ENCODE measurements at regions not wholly inside any gene's neighbourhood (a gene's known extent, or its start where the extent isn't known, plus 50 kb on each side); places are given as distances from the start of the nearest gene placed in this dataset.
A peak's percentile ranks its signal among the peaks of the same experiment; 100 is the strongest.
"Not testable (repeated sequence)": the region's sequence is repeated elsewhere in the genome, so short reads cannot be mapped to it uniquely, and the experiment has no call there.

DNA sequence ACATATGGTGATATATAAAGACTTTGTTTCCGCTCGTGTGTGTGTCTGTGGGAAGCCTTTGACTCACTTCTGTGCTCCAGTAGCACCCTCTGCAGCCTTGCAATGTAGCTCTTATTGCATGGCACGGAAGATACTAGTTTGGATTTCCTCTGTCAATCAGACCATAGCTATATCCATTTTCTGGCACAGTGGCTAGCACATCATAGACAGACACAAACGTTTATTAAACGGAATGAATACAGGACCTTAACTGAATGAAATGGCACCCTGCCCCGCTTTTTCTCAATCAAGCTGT, 124.0 kb upstream of the PTPN20 start:
- peak overlapping the region; percentile 46 for H3K27ac ChIP-seq
- no peak for DNase-seq (ENCODE audit: low read depth, low spot score)

DNA sequence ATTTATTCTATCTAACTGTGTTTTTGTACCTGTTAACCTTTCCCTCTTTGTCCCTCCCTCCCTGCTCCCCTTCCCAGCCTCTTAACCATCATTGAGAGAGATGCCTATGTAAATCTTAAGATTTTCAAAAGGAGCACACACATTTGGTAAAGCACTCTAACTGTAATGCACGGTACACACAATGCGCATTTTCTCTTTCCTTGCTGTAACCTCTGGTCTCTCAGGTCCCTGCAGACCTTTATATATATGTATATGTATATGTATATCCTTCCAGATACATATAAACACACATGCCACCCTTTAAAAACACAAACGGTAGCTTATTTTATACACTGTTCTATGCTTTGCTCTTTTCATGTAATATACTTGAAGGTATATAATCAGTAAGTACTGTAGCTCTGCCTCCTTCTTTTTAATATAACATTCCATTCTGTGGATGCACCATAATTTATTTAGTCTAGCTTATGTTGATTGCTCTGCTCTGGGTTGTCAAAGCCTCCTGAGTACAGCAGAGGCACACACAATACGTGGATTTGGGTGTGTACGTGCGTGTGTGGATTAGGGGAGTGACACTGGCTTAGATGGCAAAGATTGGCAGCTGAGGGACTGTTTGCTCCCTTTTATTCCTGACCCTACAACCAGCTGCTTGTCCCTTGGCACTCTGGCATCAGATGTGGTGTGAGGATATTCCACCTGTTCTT, 118.4 kb upstream of the PTPN20 start:
- not testable (repeated sequence) for DNase-seq (ENCODE audit: low read depth, low spot score)

DNA sequence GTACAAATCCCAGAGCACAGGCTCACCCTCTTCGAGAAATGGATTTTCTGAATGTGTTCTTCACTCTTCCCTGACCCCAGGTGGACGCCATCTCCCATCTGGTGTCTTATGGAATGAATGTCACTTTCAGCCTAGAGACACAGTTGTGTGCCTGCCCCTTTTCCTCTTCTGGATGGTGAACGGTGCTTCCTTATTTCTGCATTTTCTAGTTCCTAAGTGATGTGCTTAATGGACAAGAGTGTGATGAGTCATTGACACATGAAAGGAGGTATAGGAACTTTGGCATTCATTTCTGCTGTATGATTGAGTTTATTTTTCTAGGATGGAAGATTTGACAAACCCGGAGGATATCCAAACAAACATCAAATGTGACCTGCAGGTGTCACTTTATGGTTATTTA, 114.9 kb upstream of the PTPN20 start:
- DNase-seq (ENCODE audit: low read depth, low spot score); H3K27ac ChIP-seq: not testable (repeated sequence)

More for the DNA sequence above, 118.4 kb upstream of the PTPN20 start:
- H3K27ac ChIP-seq, result not testable (repeated sequence)

DNA sequence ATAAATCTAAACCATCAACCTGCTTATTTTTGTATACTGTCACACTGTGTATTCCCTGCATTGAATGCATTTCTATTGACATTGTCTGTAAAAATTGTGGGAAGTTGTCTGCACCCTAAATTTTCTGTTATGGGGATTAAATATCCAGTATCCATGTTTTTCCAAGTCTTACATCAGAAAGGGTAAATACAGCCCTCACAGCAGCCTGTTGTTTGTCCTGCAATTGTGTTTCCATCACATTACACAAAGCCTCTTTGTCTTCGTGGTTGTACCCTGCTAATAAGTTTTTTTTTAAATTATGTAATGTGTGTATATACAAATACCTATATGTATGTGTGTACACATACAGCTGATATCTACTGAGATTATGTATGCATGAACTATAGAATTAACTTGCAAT, 109.2 kb upstream of the PTPN20 start:
- H3K27ac ChIP-seq; DNase-seq (ENCODE audit: low read depth, low spot score): not testable (repeated sequence)

GRCh38 chr10:46803082-46803481, 108.1 kb upstream of the PTPN20 start:
- not testable (repeated sequence) for H3K27ac ChIP-seq; DNase-seq (ENCODE audit: low read depth, low spot score)

- H3K27ac ChIP-seq, result not testable (repeated sequence)
Observed at GRCh38 chr10:46810222-46810621, 101.0 kb upstream of the PTPN20 start.

DNA sequence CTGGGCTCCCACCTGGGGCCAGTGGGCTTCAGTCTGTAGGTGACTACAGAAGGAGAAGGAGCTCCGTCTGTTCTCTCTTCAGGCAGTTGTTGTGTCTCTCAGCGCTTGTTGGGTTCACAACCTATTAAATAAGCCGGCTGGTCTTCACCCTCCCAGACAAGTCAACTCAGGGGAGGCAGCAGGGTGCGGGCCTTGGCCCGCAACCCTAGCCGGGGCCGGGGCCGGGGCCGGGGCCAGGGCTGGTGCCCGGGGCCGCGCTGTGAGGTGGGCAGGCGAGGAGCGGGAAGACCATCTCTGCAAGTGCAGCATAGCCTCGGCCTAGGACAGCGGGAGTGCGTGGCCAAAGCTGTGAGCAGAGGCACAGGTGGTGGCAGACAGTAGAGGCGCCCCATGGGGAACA, 95.1 kb upstream of the PTPN20 start:
- not testable (repeated sequence) for H3K27ac ChIP-seq; DNase-seq (ENCODE audit: low read depth, low spot score)

More at GRCh38 chr10:46810222-46810621, 101.0 kb upstream of the PTPN20 start:
- DNase-seq (ENCODE audit: low read depth, low spot score), result not testable (repeated sequence)

DNA sequence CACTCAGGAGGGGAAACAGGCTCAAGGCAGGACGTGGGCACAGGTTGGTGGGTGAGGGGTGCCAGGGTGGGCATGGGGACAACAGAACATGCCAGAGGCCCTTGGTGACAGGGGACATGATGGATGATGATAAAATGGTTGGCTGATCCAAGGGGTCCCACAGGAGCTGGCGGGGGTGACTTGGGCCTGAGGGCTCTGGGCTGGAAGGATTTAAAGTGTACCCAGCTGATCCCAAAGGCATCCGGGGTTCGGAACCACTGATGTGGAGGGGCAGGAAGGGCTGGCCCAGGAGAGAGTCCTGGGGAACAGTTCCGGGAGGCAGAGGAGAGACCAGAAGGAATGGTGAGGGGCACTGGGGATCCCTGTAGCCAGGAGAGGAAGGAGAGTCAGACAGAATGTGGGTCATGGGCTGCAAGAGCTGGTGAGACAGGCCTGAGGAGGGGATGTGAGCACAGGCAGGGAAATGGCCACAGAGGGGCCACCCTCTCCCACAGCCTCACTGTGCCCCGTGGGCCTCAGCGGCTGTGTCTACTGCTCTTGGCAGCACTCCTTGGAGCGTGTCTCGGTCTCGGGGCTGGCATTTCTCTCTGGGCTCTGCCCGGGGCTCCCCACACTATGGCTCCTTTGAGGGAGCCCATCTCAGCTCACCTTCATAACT, 70.7 kb upstream of the PTPN20 start:
- H3K27ac ChIP-seq; DNase-seq (ENCODE audit: low read depth, low spot score): not testable (repeated sequence)

- DNase-seq (ENCODE audit: low read depth, low spot score); H3K27ac ChIP-seq: not testable (repeated sequence)
Observed at GRCh38 chr10:46841051-46841593, 70.1 kb upstream of the PTPN20 start.

GRCh38 chr10:46845194-46845593, 66.0 kb upstream of the PTPN20 start:
- not testable (repeated sequence) for DNase-seq (ENCODE audit: low read depth, low spot score); H3K27ac ChIP-seq

DNA sequence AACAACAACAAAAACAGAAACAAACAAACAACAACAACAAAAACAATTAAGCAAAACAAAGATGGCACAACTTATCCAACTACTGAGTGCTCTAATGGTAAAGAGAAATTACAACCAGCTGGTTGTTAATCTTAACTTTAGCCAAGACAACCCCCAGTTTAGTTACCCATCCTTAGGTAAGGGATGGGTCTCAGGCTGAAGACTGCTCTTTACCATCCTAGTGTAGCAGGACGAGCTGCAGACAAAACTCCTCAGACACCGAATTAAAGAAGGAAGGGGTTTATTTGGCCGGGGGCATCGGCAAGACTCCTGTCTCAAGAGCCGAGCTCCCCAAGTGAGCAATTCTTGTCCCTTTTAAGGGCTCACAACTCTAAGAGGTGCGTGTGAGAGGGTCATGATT, 65.6 kb upstream of the PTPN20 start:
- H3K27ac ChIP-seq; DNase-seq (ENCODE audit: low read depth, low spot score): not testable (repeated sequence)

DNA sequence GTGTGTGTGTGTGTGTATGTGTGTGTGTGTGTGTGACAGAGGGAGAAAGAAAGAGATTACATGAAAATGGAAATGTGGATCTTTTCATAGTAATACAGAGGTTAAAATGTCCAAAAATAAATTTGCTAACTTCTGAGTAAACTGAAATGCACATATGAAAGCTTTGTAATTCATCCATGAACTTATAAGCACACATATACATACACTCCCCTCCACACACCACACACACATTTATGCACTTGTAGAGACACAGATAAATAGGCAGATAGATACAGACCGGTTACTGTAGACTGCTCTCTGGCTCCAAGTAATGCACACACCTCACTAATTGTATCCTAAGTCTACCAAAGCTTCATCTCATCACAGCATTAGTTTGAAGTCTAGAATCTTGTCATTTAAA, 50.5 kb upstream of the PTPN20 start:
- DNase-seq (ENCODE audit: low read depth, low spot score); H3K27ac ChIP-seq: not testable (repeated sequence)
